ENCODE measurements at regions not wholly inside any gene's neighbourhood (a gene's known extent, or its start where the extent isn't known, plus 50 kb on each side); places are given as distances from the start of the nearest gene placed in this dataset.
"Not testable (repeated sequence)": the region's sequence is repeated elsewhere in the genome, so short reads cannot be mapped to it uniquely, and the experiment has no call there.

GRCh38 chr6:150773969-150774368 is 91.5 kb upstream of the MTHFD1L start:
- peaks cover 13% of the 10 kb centered on the region for H3K36me3 Mint-ChIP-seq (ENCODE audit: low read depth)
- no peak for ATAC-seq
- H3K27ac Mint-ChIP-seq = no peak overlapping the region

GRCh38 chr6:150775415-150776203 is 89.9 kb upstream of the MTHFD1L start:
- Mint-ChIP-seq H3K4me1 (peaks cover 5% of the 10 kb centered on the region), H3K27me3 (no peaks in the 10 kb centered on the region), H3K9me3 (peaks cover 25% of the 10 kb centered on the region), H3K4me3 (no peak overlapping the region), H3K36me3 (ENCODE audit: low read depth) (peaks cover 13% of the 10 kb centered on the region), H3K27ac (no peak overlapping the region)
- ATAC-seq (no peak), DNase-seq (no peak)

More at GRCh38 chr6:150773969-150774368, 91.5 kb upstream of the MTHFD1L start:
- H3K4me3 Mint-ChIP-seq = no peak overlapping the region
- H3K9me3 Mint-ChIP-seq = peaks cover 25% of the 10 kb centered on the region
- H3K27me3 Mint-ChIP-seq = no peaks in the 10 kb centered on the region
- H3K4me1 Mint-ChIP-seq = peaks cover 5% of the 10 kb centered on the region
- no peak for DNase-seq

GRCh38 chr6:150777736-150778135 is 87.8 kb upstream of the MTHFD1L start:
- peaks cover 5% of the 10 kb centered on the region for H3K4me1 Mint-ChIP-seq
- H3K27me3 Mint-ChIP-seq = peaks cover under 1% of the 10 kb centered on the region
- peaks cover 27% of the 10 kb centered on the region for H3K9me3 Mint-ChIP-seq
- DNase-seq (no peak), ATAC-seq (no peak)
- H3K27ac Mint-ChIP-seq = no peak overlapping the region
- H3K4me3 Mint-ChIP-seq = no peak overlapping the region
- peaks cover 12% of the 10 kb centered on the region for H3K36me3 Mint-ChIP-seq (ENCODE audit: low read depth)

GRCh38 chr6:150783813-150784212 is 81.7 kb upstream of the MTHFD1L start:
- Mint-ChIP-seq H3K4me3 (no peak overlapping the region), H3K9me3 (peaks cover 10% of the 10 kb centered on the region), H3K4me1 (no peaks in the 10 kb centered on the region), H3K36me3 (ENCODE audit: low read depth) (peaks cover 10% of the 10 kb centered on the region), H3K27ac (no peak overlapping the region), H3K27me3 (peaks cover 5% of the 10 kb centered on the region)
- no peak for DNase-seq
- ATAC-seq = no peak

GRCh38 chr6:150787429-150787828 is 78.1 kb upstream of the MTHFD1L start:
- Mint-ChIP-seq H3K4me3 (no peak overlapping the region), H3K9me3 (peaks cover 10% of the 10 kb centered on the region), H3K36me3 (ENCODE audit: low read depth) (peaks cover 10% of the 10 kb centered on the region), H3K4me1 (no peaks in the 10 kb centered on the region), H3K27ac (no peak overlapping the region), H3K27me3 (peaks cover 5% of the 10 kb centered on the region)
- DNase-seq (no peak), ATAC-seq (no peak)

GRCh38 chr6:150788089-150788488 is 77.4 kb upstream of the MTHFD1L start:
- peaks cover 5% of the 10 kb centered on the region for H3K9me3 Mint-ChIP-seq
- H3K4me3 Mint-ChIP-seq = no peak overlapping the region
- DNase-seq (no peak), ATAC-seq (no peak)
- H3K36me3 Mint-ChIP-seq (ENCODE audit: low read depth) = peaks cover 6% of the 10 kb centered on the region
- no peaks in the 10 kb centered on the region for H3K4me1 Mint-ChIP-seq
- peaks cover under 1% of the 10 kb centered on the region for H3K27me3 Mint-ChIP-seq
- H3K27ac Mint-ChIP-seq = no peak overlapping the region

GRCh38 chr6:150789906-150790305 is 75.6 kb upstream of the MTHFD1L start:
- H3K27me3 Mint-ChIP-seq; H3K4me3 Mint-ChIP-seq; DNase-seq; ATAC-seq; H3K4me1 Mint-ChIP-seq; H3K36me3 Mint-ChIP-seq (ENCODE audit: low read depth); H3K9me3 Mint-ChIP-seq; H3K27ac Mint-ChIP-seq: not testable (repeated sequence)

- Mint-ChIP-seq H3K9me3 (no peaks in the 10 kb centered on the region), H3K27ac (no peak overlapping the region), H3K27me3 (no peaks in the 10 kb centered on the region), H3K4me1 (no peaks in the 10 kb centered on the region), H3K4me3 (no peak overlapping the region), H3K36me3 (ENCODE audit: low read depth) (no peaks in the 10 kb centered on the region)
- ATAC-seq (no peak), DNase-seq (no peak)
These were observed 73.8 kb upstream of the MTHFD1L start for GRCh38 chr6:150791717-150792116.

- H3K9me3 Mint-ChIP-seq = no peaks in the 10 kb centered on the region
- no peak for ATAC-seq
- H3K4me3 Mint-ChIP-seq = no peak overlapping the region
- no peaks in the 10 kb centered on the region for H3K36me3 Mint-ChIP-seq (ENCODE audit: low read depth)
- no peak for DNase-seq
- H3K4me1 Mint-ChIP-seq = no peaks in the 10 kb centered on the region
- no peak overlapping the region for H3K27ac Mint-ChIP-seq
- no peaks in the 10 kb centered on the region for H3K27me3 Mint-ChIP-seq
These were observed 67.6 kb upstream of the MTHFD1L start for GRCh38 chr6:150797949-150798348.

GRCh38 chr6:150799276-150799805 is 66.2 kb upstream of the MTHFD1L start:
- H3K4me1 Mint-ChIP-seq = no peaks in the 10 kb centered on the region
- no peaks in the 10 kb centered on the region for H3K9me3 Mint-ChIP-seq
- no peaks in the 10 kb centered on the region for H3K27me3 Mint-ChIP-seq
- DNase-seq = no peak
- no peak overlapping the region for H3K27ac Mint-ChIP-seq
- no peak overlapping the region for H3K4me3 Mint-ChIP-seq
- peaks cover 1% of the 10 kb centered on the region for H3K36me3 Mint-ChIP-seq (ENCODE audit: low read depth)
- no peak for ATAC-seq

- H3K27ac Mint-ChIP-seq = no peak overlapping the region
- H3K27me3 Mint-ChIP-seq = no peaks in the 10 kb centered on the region
- DNase-seq = no peak
- no peaks in the 10 kb centered on the region for H3K4me1 Mint-ChIP-seq
- no peak for ATAC-seq
- H3K36me3 Mint-ChIP-seq (ENCODE audit: low read depth) = peaks cover 1% of the 10 kb centered on the region
- no peaks in the 10 kb centered on the region for H3K9me3 Mint-ChIP-seq
- H3K4me3 Mint-ChIP-seq = no peak overlapping the region
These were observed 64.7 kb upstream of the MTHFD1L start for GRCh38 chr6:150800674-150801314.

- ATAC-seq = no peak
- DNase-seq = no peak
- Mint-ChIP-seq H3K27ac (no peak overlapping the region), H3K27me3 (peaks cover 7% of the 10 kb centered on the region), H3K4me1 (peaks cover 2% of the 10 kb centered on the region), H3K36me3 (ENCODE audit: low read depth) (peaks cover 3% of the 10 kb centered on the region), H3K9me3 (no peaks in the 10 kb centered on the region), H3K4me3 (no peak overlapping the region)
These were observed 58.7 kb upstream of the MTHFD1L start for GRCh38 chr6:150806790-150807189.

- H3K27me3 Mint-ChIP-seq = peaks cover 20% of the 10 kb centered on the region
- H3K9me3 Mint-ChIP-seq = no peaks in the 10 kb centered on the region
These were observed 52.0 kb upstream of the MTHFD1L start for GRCh38 chr6:150813319-150813992.

GRCh38 chr6:150813993-150814359 is 51.5 kb upstream of the MTHFD1L start:
- Mint-ChIP-seq H3K4me3 (peak overlapping the region; percentile 35), H3K4me1 (peaks cover 33% of the 10 kb centered on the region), H3K9me3 (no peaks in the 10 kb centered on the region), H3K36me3 (ENCODE audit: low read depth) (peaks cover 7% of the 10 kb centered on the region), H3K27me3 (peaks cover 21% of the 10 kb centered on the region), H3K27ac (peak overlapping the region; percentile 88)
- ATAC-seq (peak; percentile 45), DNase-seq (no peak)

More at GRCh38 chr6:150813319-150813992, 52.0 kb upstream of the MTHFD1L start:
- ATAC-seq = peak; percentile 87
- peak overlapping the region; percentile 35 for H3K4me3 Mint-ChIP-seq
- peaks cover 33% of the 10 kb centered on the region for H3K4me1 Mint-ChIP-seq
- peak; percentile 61 for DNase-seq
- peaks cover 7% of the 10 kb centered on the region for H3K36me3 Mint-ChIP-seq (ENCODE audit: low read depth)
- H3K27ac Mint-ChIP-seq = peak overlapping the region; percentile 88

Measured in activated naive CD8-positive, alpha-beta T cell treated with anti-CD3 and anti-CD28 coated beads, Interleukin-2, amount 50 U/mL, for 24 hours (primary cell).